GM12878 (cell line): ENCODE measurements at regions not wholly inside any gene's neighbourhood (a gene's known extent, or its start where the extent isn't known, plus 50 kb on each side); places are given as distances from the start of the nearest gene placed in this dataset.

Source experiments
- ATAC-seq: fragments of 200-7000 bp; cut with Tn5 transposase; 3 replicates; pipeline ENCODE4 v1.9.1; 2020; ENCODE audit warnings: mild to moderate bottlenecking, moderate library complexity
- BruUV-seq: library from RNA; stranded (reverse); fragments of 400-500 nt; replicated peaks from 2 replicates; lab custom pipeline; 2021; lab: Mats Ljungman, UMichigan
- CTCF ChIA-PET: fragments of 300-600 bp; sonication (Branson Sonifier 250); formaldehyde crosslinking; extraction: SDS; loops from one replicate; lab custom pipeline; 2021; ENCODE audit warnings: inconsistent platforms; lab: Yijun Ruan, JAX
- POLR2A ChIA-PET: fragments of 350-600 bp; formaldehyde crosslinking; extraction: SDS; loops from one replicate; lab custom pipeline; 2021; ENCODE audit warnings: inconsistent platforms; lab: Charles Lee
- RAD21 ChIA-PET: fragments of 300-600 bp; sonication (Branson Sonifier 250); formaldehyde crosslinking; loops from one replicate; lab custom pipeline; 2023; ENCODE audit warnings: antibody characterized with exemption; ENCODE audit not compliant: unreplicated experiment; lab: Charles Lee
- SMC1A ChIA-PET: fragments of 300-600 bp; sonication (Branson Sonifier 250); formaldehyde crosslinking; loops from one replicate; lab custom pipeline; 2023; ENCODE audit not compliant: unreplicated experiment, uncharacterized antibody; lab: Charles Lee
- DNase-seq: peaks from one replicate; pipeline ENCODE4 v3.0.0-alpha.2; 2011; ENCODE audit warnings: low read depth, low spot score
- FAIRE-seq: peaks from 3 replicates; lab custom pipeline; 2011; peaks lifted over from hg19 to GRCh38; lab: Jason Lieb, UNC
- H2AFZ ChIP-seq: 2 replicates; pipeline ENCODE4 v1.6.0; 2011; ENCODE audit warnings: low read depth, low read length, control low read depth; ENCODE audit not compliant: control insufficient read depth
- H3K27ac ChIP-seq: 2 replicates; pipeline ENCODE4 v1.5.1; 2011; ENCODE audit warnings: control low read depth; ENCODE audit not compliant: control insufficient read depth, insufficient read depth
- H3K27me3 ChIP-seq, 2 experiments: replicated peaks in 1 of 2; 2 replicates each; pipeline versions ENCODE4 v1.6.0 to v1.6.1; 2011; ENCODE audit warnings: low read length in 1 of 2; ENCODE audit not compliant: control insufficient read depth in 2 of 2, insufficient read depth in 2 of 2
- H3K36me3 ChIP-seq, 2 experiments: 2 replicates each; pipeline ENCODE4 v1.5.1; 2011; ENCODE audit warnings: low read length in 1 of 2; ENCODE audit not compliant: control insufficient read depth in 2 of 2, insufficient read depth in 2 of 2
- H3K4me1 ChIP-seq: 2 replicates; pipeline ENCODE4 v1.6.1; 2011; ENCODE audit warnings: mild to moderate bottlenecking, low read length, moderate library complexity, mixed read lengths; ENCODE audit not compliant: control insufficient read depth, insufficient read depth
- H3K4me2 ChIP-seq: 2 replicates; pipeline ENCODE4 v1.6.0; 2011; ENCODE audit warnings: control low read depth; ENCODE audit not compliant: control insufficient read depth, insufficient read depth
- H3K4me3 ChIP-seq: fragments of 200-600 bp; sonication (generic); 2 replicates; pipeline ENCODE4 v1.5.1; 2016
- H3K79me2 ChIP-seq: 2 replicates; pipeline ENCODE4 v1.6.0; 2011; ENCODE audit warnings: low read length; ENCODE audit not compliant: control insufficient read depth, insufficient read depth
- H3K9ac ChIP-seq: 2 replicates; pipeline ENCODE4 v1.8.0; 2011; ENCODE audit warnings: low read length, control low read depth, mixed read lengths; ENCODE audit not compliant: control insufficient read depth, insufficient read depth
- H3K9me3 ChIP-seq: replicated peaks from 3 replicates; pipeline ENCODE4 v1.5.1; 2011; ENCODE audit warnings: mild to moderate bottlenecking, low read length; ENCODE audit not compliant: control insufficient read depth, insufficient read depth
- H4K20me1 ChIP-seq: 2 replicates; pipeline ENCODE4 v1.6.0; 2011; ENCODE audit not compliant: control insufficient read depth, insufficient read depth
- BRCA1 ChIP-seq: IDR thresholded peaks from 2 replicates; pipeline ENCODE4 v1.6.1; 2011; ENCODE audit warnings: low read depth, low read length, improper control_type of control experiment
- CEBPB ChIP-seq, 2 experiments: fragments of 150-350 bp in 1 of 2; IDR thresholded peaks; 2 replicates each; pipeline ENCODE4 v1.6.1; 2012 to 2014; ENCODE audit warnings: low read depth in 2 of 2, low read length in 2 of 2, borderline replicate concordance in 1 of 2, inconsistent platforms in 1 of 2
- FOS ChIP-seq: IDR thresholded peaks from 3 replicates; pipeline ENCODE4 v1.6.1; 2011; ENCODE audit warnings: borderline replicate concordance; ENCODE audit not compliant: insufficient read length; ENCODE audit errors: extremely low read depth
- JUND ChIP-seq: IDR thresholded peaks from 2 replicates; pipeline ENCODE4 v1.6.1; 2012; ENCODE audit warnings: low read depth, mild to moderate bottlenecking, low read length, improper control_type of control experiment, moderate library complexity
- MTA2 ChIP-seq: fragments of 450-650 bp; IDR thresholded peaks from 2 replicates; pipeline ENCODE4 v1.6.1; 2016; ENCODE audit warnings: low read depth, mild to moderate bottlenecking, moderate library complexity
- NBN ChIP-seq: fragments of 450-650 bp; IDR thresholded peaks from 2 replicates; pipeline ENCODE4 v1.6.1; 2016
- RELB ChIP-seq: fragments of 450-650 bp; IDR thresholded peaks from 2 replicates; pipeline ENCODE4 v1.6.1; 2017; ENCODE audit warnings: low read depth, mild to moderate bottlenecking, moderate library complexity
- SMARCA5 ChIP-seq: fragments of 450-650 bp; IDR thresholded peaks from 2 replicates; pipeline ENCODE4 v1.6.1; 2017; ENCODE audit warnings: mild to moderate bottlenecking
- STAT1 ChIP-seq: fragments of 450-650 bp; conservative IDR thresholded peaks from 2 replicates; pipeline ENCODE4 v1.6.1; 2014; ENCODE audit warnings: antibody characterized with exemption, mild to moderate bottlenecking
- TARDBP ChIP-seq: IDR thresholded peaks from 2 replicates; pipeline ENCODE4 v1.6.1; 2016; ENCODE audit warnings: borderline replicate concordance
- ZBTB40 ChIP-seq: fragments of 450-650 bp; IDR thresholded peaks from 2 replicates; pipeline ENCODE4 v1.6.1; 2016; ENCODE audit warnings: mild to moderate bottlenecking, moderate library complexity, borderline replicate concordance
- ZNF384 ChIP-seq: IDR thresholded peaks from 2 replicates; pipeline ENCODE4 v1.6.1; 2012; ENCODE audit warnings: low read depth, mild to moderate bottlenecking, low read length, improper control_type of control experiment, borderline replicate concordance
- ZZZ3 ChIP-seq: IDR thresholded peaks from 2 replicates; pipeline ENCODE4 v1.6.1; 2011; ENCODE audit warnings: low read depth; ENCODE audit not compliant: control insufficient read depth, insufficient read length
- WGBS: methylation state at CpG from one replicate; pipeline ENCODE4 v1.1.6; 2016; ENCODE audit warnings: low lambda C conversion rate; ENCODE audit not compliant: insufficient replicate concordance, insufficient coverage; ENCODE audit errors: missing lambda C conversion rate; 5-methylcytosine and 5-hydroxymethylcytosine counted together
- in situ Hi-C: fragments of 300-500 bp; cut with MboI; formaldehyde crosslinking; loops from 9 replicates; pipeline ENCODE4 v1.14.3; 2018; ENCODE audit warnings: mixed read lengths
- intact Hi-C: fragments of 100-400 bp; cut with micrococcal nuclease; formaldehyde crosslinking; loops from one replicate; pipeline ENCODE4 v1.14.2; 2022; ENCODE audit not compliant: unreplicated experiment
- TF ChIP-seq, protein P1 (sequence below): IDR thresholded peaks from 2 replicates; pipeline ENCODE4 v1.6.1; 2011; ENCODE audit warnings: borderline replicate concordance, low read depth, mild to moderate bottlenecking, moderate library complexity, mixed read lengths, low read length; ENCODE audit not compliant: insufficient read depth; ENCODE audit errors: extremely low read length
- TF ChIP-seq, protein P2 (sequence below): fragments of 450-650 bp; IDR thresholded peaks from 2 replicates; pipeline ENCODE4 v1.6.1; 2016; ENCODE audit warnings: mild to moderate bottlenecking

GRCh38 chr15:54987881-54988280 lies 208.9 kb downstream of the RSL24D1 start (continued):
- TF ChIP-seq ZBTB40 (no peak), CEBPB (IDR thresholded peaks at IDR 0.05; ENCODE audit: borderline replicate concordance in 1 of 2, low read depth in 2 of 2, low read length in 2 of 2) (no peak), ZNF384 (no peak), NBN (no peak), FOS (no peak), ZZZ3 (no peak), MTA2 (no peak), RELB (no peak)

- FAIRE-seq (no peak), ATAC-seq (no peak), DNase-seq (no peak)
- Histone ChIP-seq H3K4me1 (no peaks in the 10 kb centered on the region), H3K79me2 (no peaks in the 10 kb centered on the region), H3K27ac (no peak overlapping the region), H3K27me3 (no peaks in the 10 kb centered on the region), H3K36me3 (no peaks in the 10 kb centered on the region), H2AFZ (no peak overlapping the region), H3K9ac (no peak overlapping the region), H4K20me1 (no peaks in the 10 kb centered on the region), H3K4me2 (no peak overlapping the region), H3K9me3 (no peaks in the 10 kb centered on the region), H3K4me3 (no peak overlapping the region)
- intact Hi-C loops, result no loop called here
- POLR2A ChIA-PET, result no interaction called here
- in situ Hi-C loops, result no loop called here
- RAD21 ChIA-PET, result no interaction called here
- 23% methylated on average over 4 of the region's 4 CpGs for WGBS
- BruUV-seq, result no TSS peak
- SMC1A ChIA-PET, result no interaction called here
- CTCF ChIA-PET, result no interaction called here
- TF ChIP-seq, protein P1, sequence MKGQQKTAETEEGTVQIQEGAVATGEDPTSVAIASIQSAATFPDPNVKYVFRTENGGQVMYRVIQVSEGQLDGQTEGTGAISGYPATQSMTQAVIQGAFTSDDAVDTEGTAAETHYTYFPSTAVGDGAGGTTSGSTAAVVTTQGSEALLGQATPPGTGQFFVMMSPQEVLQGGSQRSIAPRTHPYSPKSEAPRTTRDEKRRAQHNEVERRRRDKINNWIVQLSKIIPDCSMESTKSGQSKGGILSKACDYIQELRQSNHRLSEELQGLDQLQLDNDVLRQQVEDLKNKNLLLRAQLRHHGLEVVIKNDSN, result no peak
- TF ChIP-seq STAT1, result no peak
- TF ChIP-seq JUND, result no peak
- no peak for TF ChIP-seq TARDBP
- no peak for TF ChIP-seq BRCA1
- TF ChIP-seq SMARCA5, result no peak
- TF ChIP-seq, protein P2, sequence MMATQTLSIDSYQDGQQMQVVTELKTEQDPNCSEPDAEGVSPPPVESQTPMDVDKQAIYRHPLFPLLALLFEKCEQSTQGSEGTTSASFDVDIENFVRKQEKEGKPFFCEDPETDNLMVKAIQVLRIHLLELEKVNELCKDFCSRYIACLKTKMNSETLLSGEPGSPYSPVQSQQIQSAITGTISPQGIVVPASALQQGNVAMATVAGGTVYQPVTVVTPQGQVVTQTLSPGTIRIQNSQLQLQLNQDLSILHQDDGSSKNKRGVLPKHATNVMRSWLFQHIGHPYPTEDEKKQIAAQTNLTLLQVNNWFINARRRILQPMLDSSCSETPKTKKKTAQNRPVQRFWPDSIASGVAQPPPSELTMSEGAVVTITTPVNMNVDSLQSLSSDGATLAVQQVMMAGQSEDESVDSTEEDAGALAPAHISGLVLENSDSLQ, result no peak
Measured at GRCh38 chr15:54979964-54980363, 216.8 kb downstream of the RSL24D1 start.
